Stimulated activated CD4-positive, alpha-beta T cell treated with anti-CD3 and anti-CD28 coated beads, Interleukin-15, amount 100 ng/mL, for 48 hours (primary cell): ENCODE measurements at regions not wholly inside any gene's neighbourhood (a gene's known extent, or its start where the extent isn't known, plus 50 kb on each side); places are given as distances from the start of the nearest gene placed in this dataset.

Experiments used
- DNase-seq, 2 donors: peaks; one replicate each; pipeline ENCODE4 v3.0.0-alpha.2; 2020; ENCODE audit warnings: low read depth in 2 of 2

DNA sequence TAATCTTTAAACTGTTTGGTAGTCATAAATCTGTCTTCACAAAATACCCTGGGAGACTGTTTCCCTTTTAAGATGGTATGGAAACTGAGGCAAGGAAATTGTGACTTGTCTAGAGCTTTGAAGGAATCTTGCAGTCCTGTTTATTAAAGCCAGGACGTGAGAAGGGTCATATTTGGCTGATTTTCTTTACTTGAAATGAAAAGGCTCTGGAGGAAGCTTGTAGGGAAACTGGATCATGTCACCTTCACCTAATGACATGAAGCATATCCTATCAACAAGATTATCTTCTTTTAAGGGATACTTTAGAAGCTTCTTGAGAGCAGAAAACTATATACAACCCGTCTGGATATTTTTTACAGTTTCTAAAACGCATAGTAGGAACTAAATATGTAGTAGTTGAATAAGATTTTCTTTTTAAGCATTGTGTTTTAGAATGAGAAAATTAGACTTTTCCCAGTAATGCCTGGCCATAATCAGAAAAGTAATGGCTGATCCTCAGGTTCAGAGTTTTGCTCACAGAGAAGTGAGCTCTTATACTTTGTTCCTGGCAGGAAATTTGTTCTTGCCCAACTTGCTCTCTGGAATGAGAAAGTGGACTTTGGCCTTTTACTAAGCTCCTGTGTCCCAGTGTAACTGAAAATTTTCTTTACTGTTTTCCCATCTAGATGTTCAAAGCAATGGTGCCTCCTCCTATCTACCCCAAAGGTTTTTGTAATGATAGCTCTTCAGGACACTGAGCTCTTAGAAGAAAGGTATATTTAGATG is 136.8 kb upstream of the AFF2 start:
- no peak for DNase-seq

DNA sequence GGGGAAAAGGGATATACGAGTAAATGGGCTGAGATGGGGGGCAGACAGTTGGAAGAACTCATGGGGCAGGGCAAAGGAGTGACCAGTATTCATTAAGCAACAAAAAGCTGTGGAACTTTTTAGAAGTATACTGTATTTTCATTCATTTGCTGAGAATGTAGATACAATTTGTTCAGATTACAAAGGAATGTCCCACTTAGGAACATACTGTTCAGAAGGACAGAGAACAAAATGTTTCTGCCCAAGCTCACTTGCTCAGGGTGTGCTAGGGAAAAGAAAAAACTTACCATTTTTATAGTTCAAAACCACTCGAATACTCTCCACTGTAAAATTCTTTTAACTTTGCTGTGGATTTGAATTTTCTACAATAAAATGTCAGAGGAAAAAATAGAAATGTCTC is 135.2 kb upstream of the AFF2 start:
- no peak for DNase-seq

DNA sequence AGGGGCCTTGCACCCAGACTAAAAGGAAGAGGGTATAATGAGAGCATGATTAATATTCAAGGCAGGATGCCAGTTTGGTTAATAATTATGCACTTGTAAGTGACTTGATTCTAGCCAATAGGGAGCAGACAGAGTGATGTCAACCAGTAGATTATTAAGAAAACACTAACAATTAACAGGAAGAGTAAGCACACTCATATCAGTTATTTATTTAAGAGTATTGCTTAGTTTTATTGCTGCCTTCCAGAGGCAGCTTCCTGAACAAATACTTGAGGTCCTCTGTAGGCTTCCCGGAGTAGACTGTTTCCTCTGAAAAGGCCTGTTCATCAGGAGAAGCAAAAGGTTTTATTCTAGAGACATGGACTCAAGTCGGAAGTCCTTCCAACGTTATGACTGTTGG is 129.1 kb upstream of the AFF2 start:
- DNase-seq: no peak

DNA sequence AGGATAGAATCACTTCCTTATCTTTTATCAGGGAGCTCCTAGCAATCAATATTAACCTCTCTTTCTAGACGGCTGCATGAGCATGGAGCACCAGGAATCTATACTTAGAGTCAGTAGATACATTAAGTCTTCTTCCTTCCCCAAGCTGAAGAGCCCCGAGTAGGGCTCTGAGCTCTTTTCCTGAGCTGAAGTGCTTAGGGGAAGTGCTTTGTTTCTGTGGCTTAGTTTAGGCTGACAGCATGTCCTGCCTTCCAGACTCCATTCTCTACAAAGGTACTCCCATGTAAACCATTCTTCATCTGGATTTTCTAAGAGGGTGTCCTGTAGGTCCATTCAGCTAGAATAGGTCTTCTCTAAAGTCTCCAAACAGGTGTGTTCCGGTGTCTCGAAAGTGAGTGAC is 127.5 kb upstream of the AFF2 start:
- no peak for DNase-seq

DNA sequence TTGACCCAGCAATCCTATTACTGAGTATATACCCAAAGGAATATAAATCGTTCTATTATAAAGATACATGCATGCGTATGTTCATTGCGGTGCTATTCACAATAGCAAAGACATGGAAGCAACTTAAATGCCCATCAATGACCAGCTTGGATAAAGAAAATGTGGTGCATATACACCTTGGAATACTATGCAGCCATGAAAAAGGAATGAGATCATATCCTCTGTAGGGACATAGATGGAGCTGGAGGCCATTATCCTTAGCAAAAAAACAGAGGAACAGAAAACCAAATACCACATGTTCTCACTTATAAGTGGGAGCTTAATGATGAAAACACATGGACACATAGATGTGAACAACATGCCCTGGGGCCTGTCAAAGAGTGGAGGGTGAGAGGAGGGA is 124.1 kb upstream of the AFF2 start:
- no peak for DNase-seq

DNA sequence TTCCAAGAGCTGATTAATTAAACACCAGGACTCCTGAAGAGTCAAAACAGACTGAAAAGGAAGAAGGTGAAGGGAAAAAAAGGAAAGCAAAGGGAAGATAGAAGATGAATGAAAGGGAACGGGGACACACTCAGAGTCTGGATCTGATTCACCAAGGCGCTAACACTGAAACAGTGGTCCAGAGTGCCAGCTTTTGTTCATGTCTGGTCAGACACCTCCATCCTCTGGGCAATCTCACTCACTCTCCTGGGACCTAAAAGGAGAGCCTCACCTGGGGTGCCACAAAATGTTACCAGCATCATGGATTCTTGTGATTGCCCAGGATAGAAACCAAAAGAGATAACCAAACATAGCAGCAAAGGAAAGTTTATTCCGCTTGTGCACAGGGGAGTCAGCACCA is 120.3 kb upstream of the AFF2 start:
- DNase-seq: no peak

DNA sequence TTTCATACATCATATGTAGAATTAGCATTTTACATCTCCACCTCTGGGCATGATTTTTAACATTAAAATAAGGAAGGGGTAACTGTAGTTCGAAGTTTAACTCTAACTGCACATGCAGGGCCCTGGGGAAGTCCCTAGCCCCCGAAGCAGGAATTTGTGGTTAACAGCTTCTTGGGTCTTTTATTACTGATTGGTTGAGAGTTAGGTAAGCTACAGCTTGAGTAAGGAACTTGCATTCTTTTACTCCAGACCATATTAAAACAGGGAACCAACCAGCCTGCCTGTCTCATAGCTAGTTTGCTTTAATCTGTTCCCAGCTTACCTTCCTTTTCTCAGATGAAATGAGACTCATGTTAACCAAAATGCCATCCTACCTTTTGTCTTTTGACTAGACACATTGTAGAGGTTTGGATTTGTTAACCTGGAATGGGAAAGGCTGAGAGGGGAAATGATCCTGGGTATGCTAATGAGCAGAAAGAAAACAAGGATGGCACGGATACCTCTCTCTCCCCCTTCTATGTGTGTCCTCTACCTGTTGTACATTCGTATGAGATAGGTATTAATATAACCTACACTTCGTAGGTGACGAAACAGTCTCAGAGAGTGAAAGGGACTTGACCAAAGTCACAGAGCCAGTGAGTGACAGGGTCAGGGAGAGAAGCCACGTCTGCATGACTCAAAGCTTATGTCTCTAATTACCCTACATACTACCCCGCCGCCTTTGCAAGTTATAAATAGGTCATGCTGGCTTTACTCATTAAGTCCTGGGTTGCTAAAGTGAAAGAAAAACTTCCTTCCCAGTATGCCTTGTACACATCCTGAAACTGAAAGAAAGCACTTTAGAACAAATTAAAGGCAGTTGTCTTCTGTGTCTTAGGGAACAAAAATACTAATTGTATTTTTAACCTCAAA is 119.5 kb upstream of the AFF2 start:
- peak; percentile 25 to 49 for DNase-seq

DNA sequence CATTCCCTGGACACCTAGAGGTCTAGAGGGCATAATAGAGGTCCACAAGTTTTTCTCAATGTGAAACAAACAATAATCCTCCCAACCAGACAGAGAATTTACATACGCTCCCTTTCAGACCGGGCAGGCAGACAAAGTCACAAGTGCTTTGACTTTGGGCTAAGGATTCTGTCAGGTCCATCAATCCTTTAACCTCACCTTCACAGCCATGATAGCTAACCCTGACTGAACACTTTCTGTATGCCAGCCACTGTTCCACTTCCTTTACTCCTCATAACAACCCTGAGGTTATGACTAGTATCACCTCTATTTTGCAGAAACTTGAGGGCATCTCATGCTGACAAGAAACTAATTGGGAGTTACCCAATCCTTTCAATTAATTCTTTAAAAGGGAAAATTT is 118.8 kb upstream of the AFF2 start:
- no peak for DNase-seq

DNA sequence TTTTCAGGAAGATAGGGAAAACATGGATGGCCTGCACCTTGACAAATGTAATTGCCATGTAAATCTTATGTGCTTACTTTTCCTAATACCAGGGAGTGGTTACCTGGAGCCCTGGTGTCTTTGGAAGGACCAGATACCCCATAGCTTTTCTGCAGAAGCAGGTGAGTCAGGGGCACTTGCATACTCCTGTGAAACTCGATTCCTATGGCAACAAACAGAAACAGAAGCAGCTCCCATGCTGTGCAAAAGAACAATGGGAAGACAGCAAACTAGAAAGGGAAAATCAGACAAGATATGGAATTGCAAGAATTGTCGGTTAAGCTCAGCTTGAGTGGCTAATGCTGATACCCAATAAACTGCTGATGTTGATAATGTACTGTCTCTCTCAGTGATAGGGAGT is 117.4 kb upstream of the AFF2 start:
- DNase-seq: no peak

DNA sequence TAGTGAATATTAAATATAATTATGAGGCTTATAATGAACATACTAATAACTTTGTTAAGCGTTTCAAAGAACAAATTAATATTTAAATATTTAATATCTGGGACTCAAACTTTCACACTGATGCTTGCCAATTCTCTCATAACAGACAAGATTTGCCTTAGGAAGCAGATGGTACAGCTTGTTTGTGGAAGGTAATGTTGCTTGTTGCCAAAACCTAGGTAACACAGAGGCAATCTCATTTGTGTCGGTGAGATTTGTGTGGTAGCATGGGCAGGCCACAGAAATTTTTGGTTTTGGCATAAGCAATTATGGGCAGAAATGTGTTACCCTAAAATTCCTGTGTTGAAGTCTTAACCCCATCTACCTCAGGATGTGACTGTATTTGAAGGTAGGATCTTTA is 114.9 kb upstream of the AFF2 start:
- DNase-seq: no peak

DNA sequence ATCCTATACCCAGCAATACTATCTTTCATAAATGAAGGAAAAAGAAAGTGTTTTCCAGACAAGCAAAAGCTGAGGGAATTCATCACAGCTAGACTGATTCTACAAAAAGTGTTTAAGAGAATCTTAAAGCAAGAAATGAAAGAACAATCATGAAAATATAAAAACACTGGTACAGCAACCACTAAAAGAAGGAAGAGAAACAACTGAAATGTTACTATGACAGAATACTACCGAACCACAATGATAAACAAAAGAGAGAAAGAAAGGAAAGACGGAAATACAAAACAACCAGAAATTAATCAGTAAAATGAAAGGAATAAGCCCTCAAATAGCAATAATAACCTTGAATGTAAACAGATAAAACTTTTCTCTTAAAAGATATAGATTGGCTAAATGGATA is 110.8 kb upstream of the AFF2 start:
- DNase-seq: no peak

DNA sequence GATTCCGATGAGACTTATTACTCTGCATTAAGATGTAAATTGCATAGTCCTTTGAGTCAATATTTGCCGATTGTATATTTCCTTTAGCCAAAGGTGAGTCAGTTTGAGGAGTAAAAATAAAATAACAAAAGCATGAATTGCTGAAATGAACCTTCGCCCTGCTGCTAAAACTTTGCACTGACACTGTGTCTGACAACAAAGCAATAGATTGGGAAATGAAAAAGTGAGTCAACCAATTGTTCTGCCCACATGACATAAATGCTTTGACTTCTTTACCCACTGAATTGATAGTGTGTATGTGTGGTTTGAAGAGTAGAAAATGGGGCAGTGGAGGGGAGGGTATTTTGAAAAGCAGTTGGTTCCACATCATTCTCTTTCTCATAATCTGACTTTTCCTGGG is 88.4 kb upstream of the AFF2 start:
- DNase-seq: no peak

DNA sequence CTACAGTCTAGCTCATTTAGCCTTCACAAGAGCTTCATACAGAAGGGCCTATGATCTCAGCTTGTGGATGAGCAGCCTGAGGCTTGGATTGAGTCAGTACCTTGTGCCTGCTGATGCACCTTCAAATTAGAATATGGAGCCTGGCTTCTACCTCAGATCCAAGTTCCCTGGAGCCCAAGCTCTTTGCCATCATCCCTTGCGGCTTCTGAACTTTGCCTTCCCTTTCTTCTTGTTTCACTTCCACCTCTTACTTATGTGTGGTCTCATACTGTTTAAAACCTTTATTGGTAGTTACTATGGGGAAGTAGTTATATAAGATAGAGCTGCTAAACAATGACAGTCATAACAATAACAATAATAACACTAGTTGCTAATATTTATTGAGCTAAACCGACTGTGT is 84.3 kb upstream of the AFF2 start:
- no peak for DNase-seq

DNA sequence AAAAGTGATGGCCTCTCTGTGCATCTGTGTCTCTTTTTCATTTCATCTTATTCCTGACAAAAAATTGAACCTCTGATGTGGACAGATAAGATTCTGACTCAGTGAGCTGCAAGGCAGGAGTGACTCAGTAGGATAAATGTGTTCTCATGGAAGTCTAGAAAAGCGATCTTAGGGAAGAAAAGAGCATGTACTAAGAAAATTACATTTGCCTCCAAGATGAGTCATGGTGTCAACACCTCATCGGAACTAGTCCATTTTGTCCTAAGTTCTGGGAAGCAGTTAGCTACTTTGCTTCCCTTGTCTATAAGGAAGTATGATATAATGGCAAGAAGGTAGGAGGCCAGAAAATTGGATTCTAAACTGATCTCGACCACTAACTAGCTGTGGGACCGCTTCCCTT is 83.5 kb upstream of the AFF2 start:
- DNase-seq: no peak

DNA sequence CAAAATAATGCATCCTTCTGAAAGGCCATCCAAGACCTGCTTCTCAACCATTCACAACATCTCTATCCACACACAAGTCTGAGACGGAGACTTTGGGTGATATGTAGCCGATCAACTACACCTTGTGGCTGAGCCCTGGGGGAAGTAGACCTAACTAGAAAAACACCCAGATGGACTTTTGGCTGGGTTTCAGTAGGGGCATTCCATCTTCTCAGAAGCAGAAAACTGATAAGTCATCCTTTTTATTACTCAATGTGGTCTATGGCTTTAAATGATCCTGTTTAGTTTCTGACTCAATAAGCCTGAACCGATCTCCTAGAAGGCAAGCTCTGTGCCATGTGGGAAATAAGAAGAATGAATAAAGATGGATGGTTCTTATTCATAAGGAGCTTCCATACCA is 82.5 kb upstream of the AFF2 start:
- DNase-seq: no peak

DNA sequence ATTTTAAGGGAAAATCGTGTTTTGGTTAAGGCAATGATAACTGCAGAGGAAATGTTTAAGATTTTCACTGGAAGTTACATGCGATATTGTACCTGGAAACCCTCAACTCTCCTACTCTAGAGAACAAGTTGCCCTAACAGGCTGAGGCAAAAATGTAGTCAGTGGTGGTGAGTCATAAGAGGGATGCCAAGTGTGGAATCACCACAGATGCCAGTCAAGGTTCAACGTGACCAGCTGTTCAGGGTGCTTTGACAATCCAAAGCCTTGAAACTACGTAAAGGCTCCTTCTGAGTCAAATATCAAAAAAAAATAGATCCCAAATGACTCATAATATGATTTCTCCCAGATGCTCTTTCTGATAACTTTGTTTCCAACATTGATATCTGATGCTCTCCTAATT is 77.9 kb upstream of the AFF2 start:
- DNase-seq: no peak

DNA sequence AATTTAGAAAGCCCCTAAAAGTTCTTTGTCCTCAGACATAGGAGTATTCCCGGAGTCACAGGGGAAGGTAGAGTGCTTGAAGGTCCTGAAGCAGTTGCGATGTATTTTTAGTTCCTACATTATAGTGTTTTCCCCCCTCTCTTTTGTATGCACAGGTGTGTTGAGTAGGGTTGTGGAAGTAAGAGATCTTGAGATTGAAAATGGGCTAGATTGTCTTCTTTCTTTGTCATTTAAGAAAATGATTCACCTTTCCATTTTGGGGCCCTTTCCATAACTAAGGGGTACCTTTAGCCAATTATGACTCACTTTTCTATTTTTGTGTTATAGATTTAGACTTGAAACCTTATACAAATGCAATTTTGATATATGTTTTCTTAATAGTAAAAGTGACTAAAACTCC is 75.8 kb upstream of the AFF2 start:
- DNase-seq: no peak

DNA sequence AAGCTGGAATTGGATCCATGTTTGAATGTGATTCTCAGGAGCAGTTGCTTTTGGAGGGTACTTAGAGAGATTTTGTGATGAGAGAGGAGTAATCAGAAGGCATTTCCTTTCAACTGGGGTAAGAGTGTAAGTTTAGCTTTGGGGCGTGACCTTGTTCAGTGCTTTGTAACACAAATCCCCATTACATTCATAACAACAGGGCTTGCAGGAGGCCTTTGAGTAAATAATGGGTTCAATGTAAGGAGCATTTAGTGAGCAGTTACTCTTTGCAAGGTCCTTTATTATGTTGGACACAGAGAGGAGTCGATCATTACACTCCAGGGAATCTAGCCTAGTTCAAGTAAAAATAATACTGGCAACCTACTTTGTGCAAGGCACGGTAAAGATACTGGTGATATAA is 74.0 kb upstream of the AFF2 start:
- no peak for DNase-seq

DNA sequence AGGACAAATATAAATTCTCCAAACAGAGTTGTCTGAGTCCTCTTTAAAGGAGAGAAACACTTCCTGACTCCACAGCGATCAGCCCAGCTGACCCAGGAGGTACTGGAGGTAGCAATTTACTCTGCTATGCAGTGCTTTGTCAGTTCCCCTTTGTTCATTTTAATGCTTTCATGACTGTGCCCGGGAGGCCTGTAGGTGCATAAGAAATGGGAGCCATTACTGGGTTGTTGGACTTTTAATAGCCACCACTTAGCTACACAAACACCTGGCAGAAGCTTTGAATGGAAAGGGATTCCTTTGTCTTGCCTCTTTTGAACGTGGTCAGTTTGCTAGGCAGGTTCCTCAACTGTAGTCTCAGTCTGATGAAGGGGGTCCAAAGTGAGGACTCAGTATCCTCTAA is 59.0 kb upstream of the AFF2 start:
- no peak for DNase-seq

DNA sequence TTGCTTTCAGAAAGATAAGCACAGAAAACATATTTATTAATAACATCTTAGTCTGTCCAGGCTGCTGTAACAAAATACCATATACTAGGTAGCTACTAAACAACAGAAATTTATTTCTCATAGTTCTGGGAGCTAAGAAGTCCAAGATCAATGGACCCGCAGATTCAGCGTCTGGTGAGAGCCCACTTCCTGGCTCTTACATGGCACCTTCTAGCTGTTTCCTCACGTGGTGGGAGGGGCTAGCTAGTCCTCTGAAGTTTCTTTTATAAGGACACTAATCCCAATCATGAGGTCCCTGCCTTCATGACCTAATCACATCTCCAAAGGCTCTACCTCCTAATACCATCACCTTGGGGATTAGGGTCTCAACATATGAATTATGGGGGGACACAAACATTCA is 57.2 kb upstream of the AFF2 start:
- DNase-seq: no peak

DNA sequence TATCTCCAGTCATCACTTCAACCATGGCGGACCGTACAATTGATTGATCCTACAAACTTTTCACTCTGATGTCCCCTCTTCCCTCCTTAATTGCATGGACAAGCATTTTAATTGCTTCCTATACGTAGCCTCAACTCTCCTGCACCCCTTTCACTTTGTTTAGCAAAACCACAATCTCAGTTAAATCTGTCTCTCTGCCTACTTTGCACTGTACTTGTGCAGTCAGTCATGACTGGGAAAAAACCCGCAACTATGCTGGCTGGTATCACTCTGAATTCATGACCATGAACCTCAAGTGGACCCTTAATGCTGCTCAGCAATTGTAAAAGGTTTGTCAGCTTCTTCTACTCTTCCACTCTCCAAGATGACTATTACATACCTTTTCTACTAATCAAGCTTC is 51.7 kb upstream of the AFF2 start:
- no peak for DNase-seq
